OCI-LY7 (cell line): ENCODE measurements at regions not wholly inside any gene's neighbourhood (a gene's known extent, or its start where the extent isn't known, plus 50 kb on each side); places are given as distances from the start of the nearest gene placed in this dataset.

Source experiments
- BruUV-seq: library from RNA; stranded (reverse); fragments of 400-500 nt; replicated peaks from 2 replicates; lab custom pipeline; 2021; lab: Mats Ljungman, UMichigan
- CTCF ChIA-PET: fragments of 300-600 bp; sonication (Branson Sonifier 250); formaldehyde crosslinking; loops from one replicate; lab custom pipeline; 2022; ENCODE audit warnings: antibody characterized with exemption; ENCODE audit not compliant: unreplicated experiment; lab: Charles Lee
- POLR2A ChIA-PET: fragments of 300-600 bp; sonication (Branson Sonifier 250); formaldehyde crosslinking; loops from one replicate; lab custom pipeline; 2022; ENCODE audit warnings: antibody characterized with exemption; lab: Charles Lee
- DNase-seq: peaks from one replicate; pipeline ENCODE4 v3.0.0-alpha.2; 2015; ENCODE audit warnings: low spot score
- H2AFZ ChIP-seq: fragments of 200-600 bp; sonication (generic), shearing (Covaris generic); 2 replicates; pipeline ENCODE4 v1.6.1; 2014; ENCODE audit warnings: mild to moderate bottlenecking, antibody characterized with exemption, low read length, moderate library complexity
- H3K27ac ChIP-seq: fragments of 200-600 bp; sonication (generic); 2 replicates; pipeline ENCODE4 v1.5.1; 2014; ENCODE audit warnings: mixed run types, low read depth, mild to moderate bottlenecking, moderate library complexity, low read length, inconsistent platforms; ENCODE audit not compliant: poor library complexity, severe bottlenecking
- H3K36me3 ChIP-seq: fragments of 200-600 bp; sonication (generic); 2 replicates; pipeline ENCODE4 v1.6.1; 2014; ENCODE audit warnings: mild to moderate bottlenecking, antibody characterized with exemption, low read length, moderate library complexity, mixed read lengths; ENCODE audit not compliant: insufficient read depth
- H3K4me1 ChIP-seq: fragments of 200-600 bp; sonication (generic); 2 replicates; pipeline ENCODE4 v1.5.1; 2014; ENCODE audit warnings: mild to moderate bottlenecking, low read length; ENCODE audit not compliant: insufficient read depth, poor library complexity, severe bottlenecking
- H3K4me2 ChIP-seq: fragments of 200-600 bp; sonication (generic); 2 replicates; pipeline ENCODE4 v1.6.1; 2014; ENCODE audit warnings: mild to moderate bottlenecking, low read length
- H3K4me3 ChIP-seq: fragments of 200-600 bp; sonication (generic); 2 replicates; pipeline ENCODE4 v1.5.1; 2014; ENCODE audit warnings: mild to moderate bottlenecking, low read depth, low read length; ENCODE audit not compliant: poor library complexity, severe bottlenecking
- H3K79me2 ChIP-seq: fragments of 200-600 bp; sonication (generic); 2 replicates; pipeline ENCODE4 v1.6.1; 2016; ENCODE audit warnings: low read depth, mild to moderate bottlenecking, low read length, moderate library complexity, mixed read lengths; ENCODE audit not compliant: insufficient read depth
- H3K9me2 ChIP-seq: fragments of 200-600 bp; sonication (generic); 2 replicates; pipeline ENCODE4 v1.6.1; 2016; ENCODE audit warnings: mild to moderate bottlenecking, low read length, mixed read lengths; ENCODE audit not compliant: insufficient read depth
- H3K9me3 ChIP-seq: fragments of 200-600 bp; sonication (generic); 2 replicates; pipeline ENCODE4 v1.6.1; 2014; ENCODE audit warnings: mild to moderate bottlenecking, mixed run types, low read length, mixed read lengths
- H4K20me1 ChIP-seq: fragments of 200-600 bp; sonication (generic); 2 replicates; pipeline ENCODE4 v1.6.1; 2014; ENCODE audit warnings: mild to moderate bottlenecking, antibody characterized with exemption, low read length, moderate library complexity, mixed read lengths; ENCODE audit not compliant: insufficient read depth
- CTCF ChIP-seq: fragments of 200-600 bp; sonication (generic); conservative IDR thresholded peaks from 2 replicates; pipeline ENCODE4 v1.5.1; 2014; ENCODE audit warnings: mild to moderate bottlenecking, antibody characterized with exemption, low read length, moderate library complexity, mixed read lengths
- EZH2phosphoT487 ChIP-seq: fragments of 200-600 bp; sonication (generic); IDR thresholded peaks from 2 replicates; pipeline ENCODE4 v1.6.1; 2018; ENCODE audit warnings: low read depth, borderline replicate concordance, mild to moderate bottlenecking, mixed run types, antibody characterized with exemption, low read length, moderate library complexity, mixed read lengths
- intact Hi-C: fragments of 100-400 bp; cut with micrococcal nuclease; formaldehyde crosslinking; loops from one replicate; pipeline ENCODE4 v1.10.0; 2022; ENCODE audit not compliant: unreplicated experiment

- CTCF ChIA-PET, result no interaction called here
- intact Hi-C loops, result no loop called here
- Histone ChIP-seq H3K4me2 (no peak overlapping the region), H3K79me2 (no peaks in the 10 kb centered on the region), H3K9me3 (no peaks in the 10 kb centered on the region), H3K4me3 (no peak overlapping the region), H4K20me1 (no peaks in the 10 kb centered on the region), H3K9me2 (no peaks in the 10 kb centered on the region), H3K4me1 (no peaks in the 10 kb centered on the region), H3K27ac (no peak overlapping the region), H3K36me3 (no peaks in the 10 kb centered on the region), H2AFZ (no peak overlapping the region)
- POLR2A ChIA-PET, result no interaction called here
- TF ChIP-seq EZH2phosphoT487, result no peak
- no peak for TF ChIP-seq CTCF
- no TSS peak for BruUV-seq
- no peak for DNase-seq
Measured at GRCh38 chr12:63302941-63303536, 152.0 kb upstream of the AVPR1A start.

- no peak overlapping the region for H3K4me2 ChIP-seq
- no peak overlapping the region for H3K27ac ChIP-seq
- no TSS peak for BruUV-seq
- ChIA-PET POLR2A (interaction anchor here (0.6 kb wide), 1 partner anchor 751 kb away, joined by 7 read pairs; no protein-coding TSS in a partner anchor), CTCF (no interaction called here)
- H3K4me1 ChIP-seq, result no peaks in the 10 kb centered on the region
- DNase-seq, result no peak
- intact Hi-C loops, result no loop called here
- no peaks in the 10 kb centered on the region for H4K20me1 ChIP-seq
- H3K79me2 ChIP-seq, result no peaks in the 10 kb centered on the region
- H3K9me2 ChIP-seq, result no peaks in the 10 kb centered on the region
- no peaks in the 10 kb centered on the region for H3K36me3 ChIP-seq
- TF ChIP-seq EZH2phosphoT487, result no peak
- TF ChIP-seq CTCF, result no peak
- no peak overlapping the region for H3K4me3 ChIP-seq
- H2AFZ ChIP-seq, result no peak overlapping the region
- H3K9me3 ChIP-seq, result no peaks in the 10 kb centered on the region
Measured at GRCh38 chr12:63302269-63302940, 151.4 kb upstream of the AVPR1A start.

DNA sequence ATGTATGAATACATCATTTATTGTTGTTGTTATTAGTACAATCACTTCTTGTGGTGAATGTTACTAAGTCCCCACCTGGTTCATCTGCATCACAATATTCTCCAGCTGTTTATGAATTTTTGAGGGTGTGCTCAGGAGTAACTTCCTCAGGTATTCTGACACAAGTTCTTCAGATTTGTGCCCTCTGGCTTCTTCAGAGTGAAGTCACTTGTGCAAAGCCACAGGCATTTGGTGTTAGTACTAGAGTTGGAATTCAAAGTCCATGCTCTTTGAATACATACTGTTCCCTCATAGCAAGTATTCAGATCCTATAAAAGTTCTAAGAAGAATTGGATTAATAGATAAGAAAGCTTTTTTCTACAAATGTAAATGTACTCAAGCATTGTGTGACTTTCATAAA, 150.3 kb upstream of the AVPR1A start:
- ChIA-PET CTCF (no interaction called here), POLR2A (no interaction called here)
- intact Hi-C loops, result no loop called here
- H3K27ac ChIP-seq, result no peak overlapping the region
- DNase-seq, result no peak
- no peak overlapping the region for H2AFZ ChIP-seq
- H4K20me1 ChIP-seq, result no peaks in the 10 kb centered on the region
- no peaks in the 10 kb centered on the region for H3K36me3 ChIP-seq
- no peaks in the 10 kb centered on the region for H3K9me2 ChIP-seq
- no peak overlapping the region for H3K4me3 ChIP-seq
- no peaks in the 10 kb centered on the region for H3K9me3 ChIP-seq
- no TSS peak for BruUV-seq
- TF ChIP-seq CTCF (no peak), EZH2phosphoT487 (no peak)
- no peaks in the 10 kb centered on the region for H3K79me2 ChIP-seq
- no peak overlapping the region for H3K4me2 ChIP-seq
- H3K4me1 ChIP-seq, result no peaks in the 10 kb centered on the region
